GM12892 (cell line): ENCODE measurements at regions not wholly inside any gene's neighbourhood (a gene's known extent, or its start where the extent isn't known, plus 50 kb on each side); places are given as distances from the start of the nearest gene placed in this dataset.

Source experiments
- POLR2A ChIP-seq: IDR thresholded peaks from 2 replicates; pipeline ENCODE4 v1.6.1; 2011; ENCODE audit warnings: low read depth, low read length, control low read depth
- TAF1 ChIP-seq: IDR thresholded peaks from 2 replicates; pipeline ENCODE4 v1.6.1; 2011; ENCODE audit warnings: low read depth, mild to moderate bottlenecking, control low read depth, low read length, borderline replicate concordance

GRCh38 chr5:133868946-133869518 is 99.4 kb downstream of the C5orf15 start:
- TF ChIP-seq POLR2A (no peak), TAF1 (no peak)
